ENCODE measurements at regions not wholly inside any gene's neighbourhood (a gene's known extent, or its start where the extent isn't known, plus 50 kb on each side); places are given as distances from the start of the nearest gene placed in this dataset.
"Not testable (repeated sequence)": the region's sequence is repeated elsewhere in the genome, so short reads cannot be mapped to it uniquely, and the experiment has no call there.

DNA sequence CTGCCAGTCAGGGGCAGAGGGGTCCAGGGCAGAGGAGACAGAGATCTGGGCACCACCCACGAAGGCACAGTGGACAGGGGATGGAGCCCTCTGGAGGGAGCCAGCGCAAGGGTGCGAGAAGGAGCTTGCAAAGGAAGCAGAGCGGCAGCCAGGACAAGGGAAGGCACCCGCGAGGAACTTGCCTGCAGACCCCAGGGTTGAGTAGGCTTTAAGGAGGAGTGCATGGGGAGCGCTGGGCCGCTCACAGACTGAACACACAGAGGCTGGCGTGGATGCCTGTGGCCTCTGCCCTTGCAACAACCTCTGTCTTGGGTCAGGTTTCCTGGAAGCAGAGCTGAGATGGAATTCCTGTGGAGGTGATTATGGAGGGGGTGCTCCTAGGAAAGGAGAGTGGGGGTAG lies 374.4 kb downstream of the CNTNAP3B start:
- DNase-seq (ENCODE audit: low spot score), result not testable (repeated sequence)

DNA sequence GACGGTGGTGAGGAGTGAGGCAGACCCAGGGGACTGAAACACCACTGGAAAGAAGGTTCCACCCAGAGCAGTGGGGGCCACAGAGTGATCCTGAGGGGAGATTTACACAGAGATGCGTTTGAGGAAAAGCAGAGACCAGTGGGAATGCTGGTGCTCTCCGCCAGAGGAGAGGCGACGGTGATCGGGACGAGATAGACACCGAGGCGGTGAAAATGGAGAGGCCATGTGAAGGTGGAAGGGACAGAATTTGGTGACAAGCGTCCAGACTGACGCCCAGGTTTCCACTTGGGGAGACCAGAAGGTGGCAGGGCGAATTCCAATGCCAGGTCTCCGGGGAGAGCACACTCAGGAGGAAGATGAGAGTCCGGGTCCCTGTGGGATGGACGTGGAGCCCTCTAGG lies 374.8 kb downstream of the CNTNAP3B start:
- DNase-seq (ENCODE audit: low spot score), result not testable (repeated sequence)

DNA sequence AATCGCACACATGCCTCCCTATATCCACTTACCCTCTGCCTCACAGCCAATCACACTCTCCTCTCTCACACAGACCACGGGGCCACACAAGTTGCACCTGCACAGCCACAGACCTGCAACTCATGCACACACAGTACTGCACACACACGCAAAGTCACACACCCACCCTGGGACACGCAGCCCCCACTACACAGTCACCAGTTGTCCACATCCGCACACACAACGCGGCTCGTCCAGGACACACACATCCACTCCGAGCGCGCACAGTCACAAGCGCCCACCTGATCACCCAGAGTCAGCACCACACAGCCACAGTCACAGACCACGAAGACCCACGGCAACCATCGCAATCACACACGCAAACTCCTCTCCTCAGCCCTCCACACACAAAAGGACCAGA lies 387.3 kb downstream of the CNTNAP3B start:
- not testable (repeated sequence) for DNase-seq (ENCODE audit: low spot score)

DNA sequence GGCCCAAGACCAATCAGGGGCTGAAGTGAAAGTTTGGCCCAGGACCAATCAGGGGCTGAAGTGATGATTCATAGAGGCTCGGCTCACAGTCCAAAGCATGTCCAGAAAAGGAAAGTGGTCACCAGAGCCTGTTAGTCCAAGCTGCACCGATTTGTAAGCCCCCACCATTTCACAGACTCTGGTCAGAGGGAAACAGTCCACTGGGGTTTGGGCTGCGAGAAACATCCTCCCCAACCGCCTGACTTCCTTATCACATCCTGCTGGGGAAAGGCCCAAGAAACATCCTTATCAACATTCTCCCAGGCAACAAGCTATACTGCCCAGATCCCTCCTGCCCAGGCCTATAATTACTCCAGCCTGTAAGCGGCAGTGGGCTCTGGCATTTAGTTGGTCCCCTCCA lies 388.1 kb downstream of the CNTNAP3B start:
- not testable (repeated sequence) for DNase-seq (ENCODE audit: low spot score)

DNA sequence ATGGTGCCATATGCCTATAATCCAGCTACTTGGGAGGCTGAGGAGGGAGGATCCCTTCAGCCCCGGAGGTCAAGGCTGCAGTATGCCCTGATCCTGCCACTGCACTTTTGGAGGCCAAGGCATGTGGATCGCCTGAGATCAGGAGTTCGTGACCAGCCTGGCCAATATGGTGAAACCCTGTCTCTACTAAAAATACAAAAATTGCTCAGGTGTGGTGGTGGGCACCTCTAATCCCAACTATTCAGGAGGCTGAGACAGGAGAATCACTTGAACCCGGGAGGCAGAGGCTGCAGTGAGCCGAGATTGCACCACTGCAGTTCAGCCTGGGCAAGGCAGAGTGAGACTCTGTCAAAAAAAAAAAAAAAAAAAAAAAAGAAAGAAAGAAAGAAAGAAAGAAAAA lies 390.5 kb downstream of the CNTNAP3B start:
- DNase-seq (ENCODE audit: low spot score), result not testable (repeated sequence)

DNA sequence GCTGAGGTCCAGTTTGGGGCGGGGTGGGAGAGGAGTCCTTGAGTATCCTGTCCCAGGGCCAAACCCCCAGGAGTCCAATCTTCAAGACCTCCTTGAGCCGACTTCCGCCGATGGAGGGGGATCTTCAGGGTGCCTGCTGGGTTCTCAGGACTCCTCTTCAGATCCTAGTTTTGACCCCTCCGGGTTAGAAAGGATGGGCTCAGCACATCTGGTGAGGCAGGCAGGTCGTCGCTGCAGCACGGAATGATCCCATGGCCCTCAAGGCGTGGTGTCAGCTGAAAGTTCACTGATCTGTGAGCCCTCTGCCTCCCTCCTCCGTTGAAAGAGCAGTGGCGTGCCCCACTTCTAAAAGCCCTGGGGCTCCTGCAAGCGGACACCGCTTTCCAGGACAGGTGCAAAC lies 430.0 kb downstream of the CNTNAP3B start:
- DNase-seq (ENCODE audit: low spot score), result not testable (repeated sequence)

DNA sequence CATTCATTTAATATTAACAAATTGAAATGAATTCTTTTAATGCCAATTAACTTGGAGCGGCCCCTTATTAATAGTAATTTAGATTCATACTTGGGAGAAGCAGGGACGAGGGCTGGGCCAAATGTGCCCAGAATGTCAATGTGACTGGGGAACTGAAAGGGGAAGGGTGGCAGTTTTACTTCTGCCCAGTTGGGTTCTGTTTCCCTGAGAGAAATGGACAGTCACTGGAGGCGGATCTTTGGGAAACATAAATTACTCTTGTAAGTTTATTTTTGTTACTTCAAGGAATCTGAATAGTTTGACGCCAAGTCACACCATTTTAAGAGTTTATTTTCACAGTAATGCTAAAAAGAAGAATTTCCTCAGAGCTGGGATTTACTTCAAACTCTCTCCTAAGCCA lies 432.1 kb downstream of the CNTNAP3B start:
- not testable (repeated sequence) for DNase-seq (ENCODE audit: low spot score)

DNA sequence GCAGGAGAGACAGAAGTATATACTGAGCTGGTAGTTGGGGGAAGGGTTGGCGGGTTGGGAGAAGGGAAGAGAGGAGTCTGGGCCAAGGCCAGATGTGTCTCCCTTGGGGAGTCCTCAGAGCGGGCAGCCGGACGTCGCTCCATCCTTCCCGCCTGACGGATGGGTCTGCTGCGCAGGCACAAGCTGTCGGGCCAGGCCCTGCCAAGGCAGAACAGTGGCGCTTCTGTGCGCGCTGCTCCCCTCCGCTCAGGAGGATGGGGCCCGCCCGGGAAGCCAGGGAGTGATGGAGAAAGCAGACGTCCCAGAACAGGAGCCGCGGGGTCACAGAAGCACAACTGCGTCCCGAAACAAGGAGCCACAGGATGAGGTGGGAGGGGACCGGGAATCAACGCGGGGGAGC lies 449.9 kb downstream of the CNTNAP3B start:
- DNase-seq (ENCODE audit: low spot score), result not testable (repeated sequence)

DNA sequence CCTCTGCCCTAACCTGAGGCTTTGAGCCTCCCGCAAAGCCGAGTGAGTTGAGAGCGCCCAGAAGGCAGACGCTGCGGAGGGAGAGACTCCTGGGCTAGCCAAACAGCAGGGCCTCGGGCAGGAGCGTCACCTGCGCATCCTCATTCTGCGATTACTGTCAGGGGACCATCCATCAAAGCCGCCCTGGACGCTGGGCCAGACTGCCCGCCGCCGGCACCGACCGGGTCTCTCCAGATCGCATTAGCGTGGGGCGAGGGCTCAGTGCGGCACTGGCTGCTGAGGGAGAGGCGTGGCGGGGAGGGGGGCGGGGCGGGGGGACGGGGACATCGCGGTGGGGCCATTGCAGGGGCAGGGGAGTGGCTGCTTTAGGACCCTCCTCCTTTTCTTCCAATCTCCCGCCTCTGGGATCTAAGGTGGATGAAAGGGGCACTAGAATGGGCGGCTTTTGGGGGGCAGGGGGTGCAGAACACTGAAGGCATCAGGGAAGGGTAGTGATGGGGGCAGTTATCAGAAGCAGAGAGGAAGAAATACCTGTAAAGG lies 465.7 kb downstream of the CNTNAP3B start:
- not testable (repeated sequence) for DNase-seq (ENCODE audit: low spot score)

DNA sequence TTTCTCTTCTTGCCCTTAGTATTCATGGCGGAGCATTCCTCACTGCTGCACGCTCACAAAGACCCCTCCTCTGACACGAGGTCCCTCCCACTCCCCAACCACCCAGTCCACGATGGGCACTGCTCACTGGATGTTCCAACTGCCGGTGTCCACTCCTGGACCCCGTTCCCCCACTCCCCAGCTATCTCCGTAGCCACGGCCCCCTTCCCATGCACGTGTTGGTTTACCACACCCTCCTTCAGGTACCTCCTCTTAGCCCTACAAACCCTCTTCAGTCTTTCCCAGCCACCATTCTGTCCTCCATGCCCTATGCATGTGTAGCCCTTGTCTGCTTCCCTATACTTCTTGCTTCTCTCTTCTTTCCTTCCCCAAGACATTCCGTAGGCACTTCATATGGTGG lies 469.6 kb upstream of the ZNG1F start:
- DNase-seq (ENCODE audit: low spot score), result not testable (repeated sequence)

DNA sequence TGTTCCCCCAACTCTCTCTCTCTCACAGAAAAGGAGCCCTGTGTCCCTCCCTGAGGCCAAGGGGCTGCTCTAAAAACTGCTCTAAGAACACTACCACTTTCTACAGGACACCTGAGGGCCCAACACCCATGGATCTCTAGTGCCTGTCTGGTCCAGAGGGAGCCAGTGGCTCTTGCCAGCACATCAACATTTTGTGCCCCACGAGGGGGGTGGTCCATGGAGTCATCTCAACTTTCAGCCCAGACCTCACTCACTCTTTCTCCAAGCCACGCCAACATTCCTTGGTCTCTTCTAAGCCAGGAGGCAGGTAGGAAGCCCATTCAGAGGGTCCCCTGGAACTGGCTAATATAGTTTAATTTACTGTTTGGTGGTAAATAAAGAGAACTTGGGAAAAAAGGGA lies 469.0 kb upstream of the ZNG1F start:
- DNase-seq (ENCODE audit: low spot score), result not testable (repeated sequence)

DNA sequence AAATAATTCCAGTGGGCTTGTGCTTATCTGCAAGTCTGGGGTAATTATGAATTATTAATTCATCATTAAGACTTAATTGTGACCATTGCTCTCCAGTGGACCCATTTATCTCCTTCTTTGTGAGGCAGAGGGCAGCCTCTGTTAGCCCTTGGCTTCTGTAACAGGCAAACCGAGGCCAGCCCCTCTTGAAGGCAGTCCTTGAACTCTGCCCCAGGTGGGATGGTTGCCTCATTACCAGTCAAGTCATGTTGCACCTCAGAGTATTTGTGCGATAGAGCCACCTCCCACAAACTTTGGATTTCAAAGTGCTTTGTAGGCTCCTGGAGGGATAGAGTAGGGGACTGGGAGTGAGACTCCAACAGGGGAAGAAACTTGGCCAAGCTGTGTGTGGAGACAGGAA lies 468.0 kb upstream of the ZNG1F start:
- not testable (repeated sequence) for DNase-seq (ENCODE audit: low spot score)

DNA sequence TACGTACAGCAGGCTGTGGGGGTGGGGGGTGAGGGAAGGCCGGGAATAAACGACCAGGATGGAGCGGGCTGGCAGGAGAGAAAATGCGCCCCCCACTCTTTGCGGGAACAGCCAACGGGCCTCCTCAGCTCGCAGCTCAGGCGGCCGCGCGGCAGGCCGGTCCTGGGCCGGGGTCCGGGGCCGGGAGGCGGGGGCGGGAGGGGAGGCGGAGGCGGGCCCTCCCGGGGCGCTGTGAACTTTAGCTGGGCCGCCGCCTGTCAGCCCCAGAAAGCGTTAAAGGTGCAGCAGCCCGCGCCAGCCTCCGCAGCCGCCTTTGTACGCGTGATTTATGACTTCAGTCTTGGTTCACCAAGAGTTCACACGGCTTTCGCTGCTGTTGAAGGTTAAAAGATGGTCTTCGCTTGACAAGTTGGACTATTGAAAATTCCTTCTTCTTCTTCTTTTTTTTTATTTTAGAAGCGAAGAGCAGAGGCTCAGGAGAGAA lies 466.0 kb upstream of the ZNG1F start:
- peak; percentile 57 for DNase-seq (ENCODE audit: low spot score)

DNA sequence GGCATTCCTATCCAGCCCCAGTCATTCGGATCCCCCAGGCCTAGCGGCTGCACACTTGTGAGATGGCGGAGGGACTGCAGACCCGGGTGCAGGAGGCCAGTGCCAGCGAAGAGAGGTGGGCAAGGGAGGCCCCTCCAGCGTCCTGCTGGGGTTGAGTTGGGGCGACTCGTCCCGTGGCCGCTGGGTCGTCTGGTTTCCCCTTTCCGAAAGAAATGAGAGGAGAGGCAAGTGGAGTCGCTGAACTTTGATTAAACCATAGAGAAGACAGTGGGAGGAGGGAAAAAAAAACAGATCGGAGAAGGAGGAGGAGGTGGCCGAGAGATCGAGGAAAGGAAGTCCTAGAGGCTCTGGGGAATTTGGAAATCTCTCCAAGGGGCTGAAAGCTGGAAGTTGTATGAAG lies 465.2 kb upstream of the ZNG1F start:
- DNase-seq (ENCODE audit: low spot score), result not testable (repeated sequence)

DNA sequence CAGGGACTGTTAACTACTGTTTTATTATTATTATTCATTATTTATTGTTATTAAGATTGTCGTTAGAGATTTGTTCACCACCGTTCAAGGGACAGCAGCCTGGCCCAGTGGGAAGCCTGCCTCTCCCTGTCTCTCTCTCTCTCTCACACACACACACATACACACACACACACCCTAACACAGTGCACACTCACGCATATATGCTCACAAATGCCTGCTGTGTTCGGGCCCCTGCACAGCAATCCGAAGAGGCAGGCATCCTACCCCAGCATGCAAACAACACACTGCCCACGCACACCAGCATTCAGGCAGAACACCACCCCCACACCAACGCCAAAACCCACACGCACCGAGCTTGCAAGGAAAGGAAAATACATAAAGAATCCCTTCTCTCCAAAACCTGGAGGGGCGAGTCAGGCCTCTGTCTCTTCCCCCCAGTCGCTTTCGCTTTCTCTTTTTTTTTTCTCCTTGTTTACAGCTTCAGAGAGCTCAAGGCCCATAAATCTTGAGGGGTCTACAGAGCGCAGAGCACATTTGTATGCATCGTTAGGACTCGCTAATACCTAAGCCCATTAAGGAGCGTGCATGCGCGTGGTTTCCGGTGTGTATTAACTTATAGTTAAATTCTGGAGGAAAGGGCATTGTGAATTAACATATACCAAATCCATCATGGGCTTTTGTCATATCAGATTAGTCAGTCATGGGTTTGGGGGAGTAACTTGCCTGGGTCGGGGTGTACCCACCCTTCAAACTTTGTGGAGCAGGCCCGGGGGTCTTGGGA lies 464.6 kb upstream of the ZNG1F start:
- DNase-seq (ENCODE audit: low spot score), result not testable (repeated sequence)

DNA sequence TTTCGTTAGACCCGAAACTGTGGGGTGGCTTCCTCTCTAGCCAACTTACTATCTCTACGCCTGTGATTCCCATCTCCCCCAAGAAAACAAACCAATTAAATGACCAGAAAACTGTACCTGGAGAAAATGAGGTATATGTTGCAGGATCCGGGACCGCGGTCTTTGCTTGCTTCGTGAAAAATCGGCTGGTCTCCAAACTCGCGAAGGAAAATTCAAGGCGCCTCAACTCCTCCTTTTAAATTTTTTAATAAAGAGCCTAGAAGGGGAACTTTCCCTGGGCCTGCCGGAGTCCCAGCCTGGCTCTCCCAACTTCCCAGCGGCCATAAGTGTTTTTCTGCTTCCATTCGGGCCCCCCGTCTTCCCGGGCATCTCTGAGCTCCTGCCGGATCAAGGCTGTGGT lies 463.7 kb upstream of the ZNG1F start:
- DNase-seq (ENCODE audit: low spot score), result not testable (repeated sequence)

DNA sequence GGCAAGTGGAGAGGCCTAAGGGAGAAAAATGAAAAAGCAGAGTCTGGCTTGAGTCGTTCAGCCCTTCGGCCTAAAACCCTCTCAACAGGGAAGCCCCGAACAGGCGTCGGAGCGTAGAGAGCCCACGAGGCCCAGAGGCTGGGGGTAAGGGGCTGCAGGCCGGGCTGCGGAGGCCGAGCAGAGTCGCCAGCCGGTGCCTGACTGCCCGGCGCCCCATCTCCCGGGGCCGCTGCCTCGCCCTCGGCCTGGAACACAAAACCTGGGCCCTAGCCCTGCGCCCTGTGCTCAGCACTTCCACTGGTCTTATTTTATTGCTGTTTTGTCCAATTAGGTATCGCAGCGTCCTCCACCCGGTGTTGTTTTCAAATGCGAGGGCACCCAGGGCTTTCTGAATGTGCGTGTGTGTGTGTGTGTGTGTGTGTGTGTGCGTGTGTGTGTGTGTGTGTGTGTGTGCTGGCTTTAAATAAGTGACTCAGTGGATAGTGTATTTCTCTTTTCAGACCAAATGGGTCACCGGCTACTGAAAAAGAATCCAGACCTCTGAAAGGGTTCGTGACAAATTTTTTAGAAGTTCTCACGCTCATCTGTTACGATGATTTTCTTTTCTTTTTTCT lies 463.1 kb upstream of the ZNG1F start:
- DNase-seq (ENCODE audit: low spot score), result not testable (repeated sequence)

DNA sequence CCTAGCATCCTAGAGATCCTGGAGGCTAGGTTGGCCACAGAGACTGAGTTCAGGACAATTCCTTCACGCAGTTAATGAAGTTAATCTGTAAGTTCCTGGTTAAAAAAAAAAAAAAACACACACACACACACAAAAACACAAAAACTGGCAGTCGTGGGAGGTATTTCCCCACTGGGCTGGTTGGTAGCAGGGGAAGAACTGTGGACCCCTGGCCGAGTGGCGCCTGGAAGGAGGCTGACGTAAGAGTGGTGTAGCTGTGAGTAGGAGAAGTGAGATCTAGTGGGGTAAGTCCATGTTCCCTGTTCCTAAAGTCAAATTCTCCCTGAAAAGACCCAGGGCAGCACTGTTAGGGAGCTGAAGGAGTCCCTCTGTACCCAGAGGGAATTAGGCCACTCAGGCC lies 461.0 kb upstream of the ZNG1F start:
- DNase-seq (ENCODE audit: low spot score), result not testable (repeated sequence)

DNA sequence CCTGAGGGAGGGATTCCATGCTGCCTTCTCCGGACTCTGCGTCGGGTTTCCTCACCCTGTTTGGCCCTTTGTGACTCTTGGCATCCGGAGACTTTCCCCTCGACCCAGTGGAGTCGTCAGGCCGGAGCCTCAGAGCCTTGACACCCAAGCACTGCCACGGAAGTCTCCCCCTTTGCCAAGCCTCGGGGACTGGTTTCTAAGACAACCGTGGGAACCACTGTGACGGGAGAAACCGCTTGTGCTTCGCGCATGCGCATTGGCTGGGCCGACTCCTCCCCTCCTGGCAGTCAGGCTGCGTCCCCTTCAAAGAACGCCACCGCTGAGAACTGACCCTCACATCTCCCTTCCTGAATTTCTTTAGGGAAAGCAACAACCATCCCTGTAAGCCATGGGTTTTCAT lies 459.4 kb upstream of the ZNG1F start:
- DNase-seq (ENCODE audit: low spot score), result not testable (repeated sequence)

DNA sequence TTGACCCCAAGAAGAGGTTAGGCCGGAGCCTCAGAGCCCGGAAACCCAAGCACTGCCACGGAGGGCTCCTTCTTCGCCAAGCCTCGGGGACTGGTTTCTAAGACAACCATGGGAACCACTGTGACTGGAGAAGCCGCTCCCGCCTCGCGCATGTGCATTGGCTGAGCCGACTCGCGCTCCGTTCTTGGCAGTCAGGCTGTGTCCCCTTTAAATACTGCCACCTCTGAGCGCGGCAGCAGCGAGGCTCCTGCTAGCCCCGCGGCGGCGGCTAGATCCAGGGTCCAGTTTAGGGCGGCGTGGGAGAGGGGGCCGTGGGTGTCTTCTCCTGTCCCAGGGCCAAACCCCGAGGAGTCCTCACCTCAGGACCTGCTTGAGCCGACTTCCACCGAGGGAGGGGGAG lies 457.1 kb upstream of the ZNG1F start:
- not testable (repeated sequence) for DNase-seq (ENCODE audit: low spot score)

DNA sequence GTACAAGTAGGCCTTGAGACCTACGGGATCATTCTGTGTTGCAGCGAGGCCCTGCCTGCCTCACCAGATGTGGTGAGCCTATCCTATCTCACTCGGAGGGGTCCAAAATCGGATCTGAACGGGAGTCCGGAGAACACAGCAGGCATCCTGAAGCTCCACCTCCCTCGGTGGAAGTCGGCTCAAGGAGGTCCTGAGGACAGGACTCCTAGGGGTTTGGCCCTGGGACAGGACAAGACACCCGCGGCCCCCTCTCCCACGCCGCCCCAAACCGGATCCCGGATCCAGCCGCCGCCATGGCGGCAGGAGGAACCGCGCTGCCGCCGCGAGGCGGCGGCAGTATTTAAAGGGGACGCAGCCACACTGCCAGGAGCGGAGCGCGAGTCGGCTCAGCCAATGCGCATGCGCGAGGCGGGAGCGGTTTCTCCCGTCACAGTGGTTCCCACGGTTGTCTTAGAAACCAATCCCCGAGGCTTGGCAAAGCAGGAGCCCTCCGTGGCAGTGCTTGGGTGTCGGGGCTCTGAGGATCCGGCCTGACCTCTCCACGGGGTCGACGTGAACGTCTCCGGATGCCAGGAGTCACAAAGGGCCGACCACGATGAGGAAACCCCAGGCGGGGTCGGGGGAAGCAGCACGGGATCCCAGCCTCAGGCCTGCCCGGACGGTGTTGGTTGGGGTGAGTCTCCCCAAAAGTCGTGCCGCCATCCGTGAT lies 454.6 kb upstream of the ZNG1F start:
- DNase-seq (ENCODE audit: low spot score), result peak; percentile 72

DNA sequence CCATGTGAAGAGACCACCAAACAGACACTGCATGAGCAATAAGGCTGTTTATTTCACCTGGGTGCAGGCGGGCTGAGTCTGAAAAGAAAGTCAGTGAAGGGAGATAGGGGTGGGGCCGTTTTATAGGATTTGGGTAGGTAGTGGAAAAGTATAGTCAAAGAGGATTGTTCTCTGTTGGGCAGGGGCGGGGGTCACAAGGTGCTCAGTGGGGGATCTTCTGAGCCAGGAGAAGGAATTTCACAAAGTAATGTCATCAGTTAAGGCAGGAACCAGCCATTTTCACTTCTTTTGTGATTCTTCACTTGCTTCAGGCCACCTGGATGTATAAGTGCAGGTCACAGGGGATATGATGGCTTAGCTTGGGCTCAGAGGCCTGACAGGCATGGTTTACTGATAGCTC lies 444.6 kb upstream of the ZNG1F start:
- DNase-seq (ENCODE audit: low spot score), result not testable (repeated sequence)
